ENCODE measurements at regions not wholly inside any gene's neighbourhood (a gene's known extent, or its start where the extent isn't known, plus 50 kb on each side); places are given as distances from the start of the nearest gene placed in this dataset.

GRCh38 chr2:36203366-36203765, 152.2 kb upstream of the CRIM1 start (continued):
- TF ChIP-seq, protein P1, sequence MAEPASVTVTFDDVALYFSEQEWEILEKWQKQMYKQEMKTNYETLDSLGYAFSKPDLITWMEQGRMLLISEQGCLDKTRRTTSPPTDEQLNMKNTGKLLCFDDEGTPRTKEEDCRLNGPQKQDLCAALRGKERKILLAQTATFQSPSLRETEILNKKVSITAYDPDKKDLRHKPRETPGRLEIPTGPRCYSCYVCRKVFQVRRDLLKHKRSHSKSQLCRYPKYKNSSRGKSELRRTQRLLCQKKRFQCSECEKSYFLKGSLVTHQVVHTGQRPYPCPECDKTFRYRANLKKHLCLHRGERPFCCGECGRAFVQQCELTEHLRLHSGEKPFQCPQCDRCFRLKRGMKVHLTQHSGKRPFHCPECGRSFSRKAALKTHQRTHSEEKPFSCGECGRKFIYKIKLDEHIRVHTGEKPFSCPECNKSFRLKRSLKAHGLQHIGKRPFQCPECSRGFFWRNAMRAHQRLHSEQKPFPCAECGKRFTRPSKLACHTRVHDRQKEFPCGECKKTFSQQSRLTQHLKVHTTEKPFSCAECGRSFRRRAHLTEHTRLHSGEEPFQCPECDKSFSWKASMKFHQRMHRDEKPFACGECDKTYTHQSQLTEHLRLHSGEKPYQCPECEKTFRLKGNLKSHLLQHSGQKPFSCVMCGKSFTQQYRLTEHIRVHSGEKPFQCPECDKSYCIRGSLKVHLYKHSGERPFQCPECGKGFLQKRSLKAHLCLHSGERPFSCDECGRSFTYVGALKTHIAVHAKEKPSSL (CRISPR knock-in tag; conservative IDR thresholded peaks at IDR 0.05), result no peak
- no peak for TF ChIP-seq ZSCAN18 (CRISPR knock-in tag; IDR thresholded peaks at IDR 0.05)

DNA sequence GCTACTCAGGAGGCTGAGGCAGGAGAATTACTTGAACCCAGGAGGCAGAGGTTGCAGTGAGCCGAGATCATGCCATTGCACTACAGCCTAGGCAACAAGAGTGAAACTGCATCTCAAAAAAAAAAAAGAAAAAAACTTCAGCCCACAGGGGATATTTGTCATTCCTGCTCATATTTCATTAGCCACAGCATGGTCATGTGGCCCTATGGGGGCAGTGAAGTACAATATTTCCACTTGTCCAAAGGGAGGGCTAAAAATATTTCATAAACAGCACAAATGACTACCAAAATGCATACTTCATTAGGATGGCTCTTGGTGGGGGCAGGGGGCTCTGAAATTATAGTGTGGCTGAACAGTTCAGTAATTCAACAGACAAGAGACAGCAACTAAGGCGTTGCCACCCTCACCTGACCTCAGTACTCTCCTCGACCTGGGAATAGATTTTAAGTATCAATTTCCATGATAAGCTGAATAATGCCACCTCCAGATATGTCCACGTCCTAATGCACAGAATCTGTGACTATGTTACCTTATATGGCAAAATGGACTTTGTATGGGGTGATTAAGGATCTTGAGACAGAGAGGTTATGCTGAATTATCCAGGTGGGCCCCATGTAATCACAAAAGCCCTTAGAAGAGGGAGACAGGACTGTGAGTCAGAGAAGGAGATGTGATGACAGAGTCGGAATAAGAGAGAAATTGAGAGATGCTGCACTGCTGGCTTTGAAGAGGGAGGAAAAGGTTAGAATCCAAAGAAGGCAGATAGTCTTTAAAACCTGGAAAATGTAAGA, 158.2 kb upstream of the CRIM1 start:
- no peaks in the 10 kb centered on the region for H3K4me1 Mint-ChIP-seq
- H3K9me3 Mint-ChIP-seq, result peaks cover 16% of the 10 kb centered on the region
- no peaks in the 10 kb centered on the region; the same call in 1 of the 2 replicates for H3K27me3 Mint-ChIP-seq (ENCODE audit: low read depth)
- TF ChIP-seq SOX15 (CRISPR knock-in tag; IDR thresholded peaks at IDR 0.05) (no peak), TP53 (CRISPR knock-in tag; IDR thresholded peaks at IDR 0.05) (no peak), CREB1 (CRISPR knock-in tag; IDR thresholded peaks at IDR 0.05) (no peak), ARID4B (CRISPR knock-in tag; IDR thresholded peaks at IDR 0.05; ENCODE audit: borderline replicate concordance) (no peak), NR1H2 (CRISPR knock-in tag; IDR thresholded peaks at IDR 0.05) (no peak), ZNF121 (CRISPR knock-in tag; IDR thresholded peaks at IDR 0.05) (no peak), ZNF219 (CRISPR knock-in tag; IDR thresholded peaks at IDR 0.05; ENCODE audit: borderline replicate concordance) (no peak), ZNF416 (CRISPR knock-in tag; IDR thresholded peaks at IDR 0.05) (no peak), FOXP1 (CRISPR knock-in tag; IDR thresholded peaks at IDR 0.05; ENCODE audit: borderline replicate concordance) (no peak), PRRX2 (CRISPR knock-in tag; IDR thresholded peaks at IDR 0.05) (no peak), ESRRA (CRISPR knock-in tag; IDR thresholded peaks at IDR 0.05; ENCODE audit: borderline replicate concordance) (no peak)
- TF ChIP-seq, protein P2, sequence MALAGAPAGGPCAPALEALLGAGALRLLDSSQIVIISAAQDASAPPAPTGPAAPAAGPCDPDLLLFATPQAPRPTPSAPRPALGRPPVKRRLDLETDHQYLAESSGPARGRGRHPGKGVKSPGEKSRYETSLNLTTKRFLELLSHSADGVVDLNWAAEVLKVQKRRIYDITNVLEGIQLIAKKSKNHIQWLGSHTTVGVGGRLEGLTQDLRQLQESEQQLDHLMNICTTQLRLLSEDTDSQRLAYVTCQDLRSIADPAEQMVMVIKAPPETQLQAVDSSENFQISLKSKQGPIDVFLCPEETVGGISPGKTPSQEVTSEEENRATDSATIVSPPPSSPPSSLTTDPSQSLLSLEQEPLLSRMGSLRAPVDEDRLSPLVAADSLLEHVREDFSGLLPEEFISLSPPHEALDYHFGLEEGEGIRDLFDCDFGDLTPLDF (CRISPR knock-in tag; IDR thresholded peaks at IDR 0.05), result no peak
- ChIA-PET CTCF (no interaction called here), POLR2A (no interaction called here)
- ATAC-seq (no peak), DNase-seq (ENCODE audit: low spot score) (no peak)
- H3K36me3 Mint-ChIP-seq, result no peaks in the 10 kb centered on the region
- no peak overlapping the region for H3K4me3 Mint-ChIP-seq
- H3K27ac Mint-ChIP-seq, result no peak overlapping the region

GRCh38 chr2:36193680-36194079, 161.9 kb upstream of the CRIM1 start:
- no peaks in the 10 kb centered on the region for H3K36me3 Mint-ChIP-seq
- POLR2A ChIA-PET, result no interaction called here
- no peak overlapping the region for H3K4me3 Mint-ChIP-seq
- no peaks in the 10 kb centered on the region for H3K9me3 Mint-ChIP-seq
- ATAC-seq (no peak), DNase-seq (ENCODE audit: low spot score) (no peak)
- no peaks in the 10 kb centered on the region for H3K27me3 Mint-ChIP-seq (ENCODE audit: low read depth)
- no peak overlapping the region for H3K27ac Mint-ChIP-seq
- no peaks in the 10 kb centered on the region for H3K4me1 Mint-ChIP-seq
- CTCF ChIA-PET, result no interaction called here
- TF ChIP-seq ELF4 (CRISPR knock-in tag; IDR thresholded peaks at IDR 0.05; ENCODE audit: low read depth), result no peak
- TF ChIP-seq, protein P3, sequence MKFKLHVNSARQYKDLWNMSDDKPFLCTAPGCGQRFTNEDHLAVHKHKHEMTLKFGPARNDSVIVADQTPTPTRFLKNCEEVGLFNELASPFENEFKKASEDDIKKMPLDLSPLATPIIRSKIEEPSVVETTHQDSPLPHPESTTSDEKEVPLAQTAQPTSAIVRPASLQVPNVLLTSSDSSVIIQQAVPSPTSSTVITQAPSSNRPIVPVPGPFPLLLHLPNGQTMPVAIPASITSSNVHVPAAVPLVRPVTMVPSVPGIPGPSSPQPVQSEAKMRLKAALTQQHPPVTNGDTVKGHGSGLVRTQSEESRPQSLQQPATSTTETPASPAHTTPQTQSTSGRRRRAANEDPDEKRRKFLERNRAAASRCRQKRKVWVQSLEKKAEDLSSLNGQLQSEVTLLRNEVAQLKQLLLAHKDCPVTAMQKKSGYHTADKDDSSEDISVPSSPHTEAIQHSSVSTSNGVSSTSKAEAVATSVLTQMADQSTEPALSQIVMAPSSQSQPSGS (CRISPR knock-in tag; IDR thresholded peaks at IDR 0.05; ENCODE audit: borderline replicate concordance, low read depth), result no peak
- TF ChIP-seq FOXK1 (CRISPR knock-in tag; IDR thresholded peaks at IDR 0.05), result no peak
- TF ChIP-seq ZBTB21 (CRISPR knock-in tag; IDR thresholded peaks at IDR 0.05; ENCODE audit: borderline replicate concordance), result no peak
- no peak for TF ChIP-seq GRHL2 (CRISPR knock-in tag; IDR thresholded peaks at IDR 0.05; ENCODE audit: insufficient replicate concordance, severe bottlenecking)
- no peak for TF ChIP-seq HMGXB4 (CRISPR knock-in tag; IDR thresholded peaks at IDR 0.05)

Data from WTC11 (cell line).